RWPE2 (cell line): ENCODE measurements at regions not wholly inside any gene's neighbourhood (a gene's known extent, or its start where the extent isn't known, plus 50 kb on each side); places are given as distances from the start of the nearest gene placed in this dataset.

Experiments used
- ATAC-seq: fragments of 200-7000 bp; cut with Tn5 transposase; 3 replicates; pipeline ENCODE4 v1.9.1; 2021; ENCODE audit warnings: low read depth
- DNase-seq: peaks from one replicate; pipeline ENCODE4 v3.0.0-alpha.2; 2020; ENCODE audit warnings: low spot score
- H3K27ac ChIP-seq: fragments of 450-650 bp; 2 replicates; pipeline ENCODE4 v1.5.1; 2017; ENCODE audit warnings: mild to moderate bottlenecking; ENCODE audit not compliant: poor library complexity, severe bottlenecking
- H3K27me3 ChIP-seq: fragments of 250-450 bp; sonication (Bioruptor Pico); 2 replicates; pipeline ENCODE4 v1.5.1; 2021; ENCODE audit warnings: mild to moderate bottlenecking, moderate library complexity; ENCODE audit not compliant: insufficient read depth, poor library complexity, severe bottlenecking
- H3K36me3 ChIP-seq: fragments of 250-450 bp; sonication (Bioruptor Pico); 2 replicates; pipeline ENCODE4 v1.5.1; 2020; ENCODE audit warnings: low read depth, mild to moderate bottlenecking, moderate library complexity
- H3K4me1 ChIP-seq: fragments of 250-450 bp; sonication (Bioruptor Pico); 2 replicates; pipeline ENCODE4 v1.5.1; 2021; ENCODE audit warnings: mild to moderate bottlenecking, moderate library complexity; ENCODE audit not compliant: insufficient read depth, poor library complexity, severe bottlenecking
- H3K4me3 ChIP-seq: fragments of 250-450 bp; sonication (Bioruptor Pico); 2 replicates; pipeline ENCODE4 v1.5.1; 2021; ENCODE audit warnings: mild to moderate bottlenecking, moderate library complexity; ENCODE audit not compliant: severe bottlenecking
- H3K9me3 ChIP-seq: fragments of 250-450 bp; sonication (Bioruptor Pico); 2 replicates; pipeline ENCODE4 v1.5.1; 2021; ENCODE audit warnings: mild to moderate bottlenecking, moderate library complexity; ENCODE audit not compliant: severe bottlenecking
- CTCF ChIP-seq: fragments of 450-650 bp; IDR thresholded peaks from one replicate; pipeline ENCODE4 v1.5.1; 2017; ENCODE audit warnings: mild to moderate bottlenecking, moderate library complexity; ENCODE audit not compliant: poor library complexity, severe bottlenecking

- no peak for DNase-seq
- TF ChIP-seq CTCF, result no peak
- no peaks in the 10 kb centered on the region for H3K27me3 ChIP-seq
Observed at GRCh38 chr10:44467900-44468299, 83.0 kb upstream of the CXCL12 start.

GRCh38 chr10:44468525-44468924, 83.6 kb upstream of the CXCL12 start:
- Histone ChIP-seq H3K4me1 (peaks cover 9% of the 10 kb centered on the region), H3K27me3 (no peaks in the 10 kb centered on the region), H3K9me3 (no peaks in the 10 kb centered on the region), H3K36me3 (no peaks in the 10 kb centered on the region), H3K27ac (no peak overlapping the region), H3K4me3 (no peak overlapping the region)
- ATAC-seq (no peak), DNase-seq (no peak)
- no peak for TF ChIP-seq CTCF

More at GRCh38 chr10:44467900-44468299, 83.0 kb upstream of the CXCL12 start:
- Histone ChIP-seq H3K36me3 (no peaks in the 10 kb centered on the region), H3K4me1 (peaks cover 15% of the 10 kb centered on the region), H3K4me3 (no peak overlapping the region), H3K9me3 (no peaks in the 10 kb centered on the region), H3K27ac (no peak overlapping the region)
- ATAC-seq, result no peak

- DNase-seq, result no peak
- no peak overlapping the region for H3K27ac ChIP-seq
Observed at GRCh38 chr10:44468965-44469364, 84.1 kb upstream of the CXCL12 start.

GRCh38 chr10:44470784-44471183, 85.9 kb upstream of the CXCL12 start:
- ATAC-seq, result no peak
- DNase-seq, result no peak
- Histone ChIP-seq H3K9me3 (no peaks in the 10 kb centered on the region), H3K4me3 (no peak overlapping the region), H3K4me1 (no peaks in the 10 kb centered on the region), H3K27ac (no peak overlapping the region), H3K27me3 (no peaks in the 10 kb centered on the region), H3K36me3 (no peaks in the 10 kb centered on the region)
- no peak for TF ChIP-seq CTCF

More at GRCh38 chr10:44468965-44469364, 84.1 kb upstream of the CXCL12 start:
- H3K9me3 ChIP-seq, result no peaks in the 10 kb centered on the region
- no peak overlapping the region for H3K4me3 ChIP-seq
- peaks cover 8% of the 10 kb centered on the region for H3K4me1 ChIP-seq
- ATAC-seq, result no peak
- H3K27me3 ChIP-seq, result no peaks in the 10 kb centered on the region
- TF ChIP-seq CTCF, result no peak
- H3K36me3 ChIP-seq, result no peaks in the 10 kb centered on the region

GRCh38 chr10:44471410-44471809, 86.5 kb upstream of the CXCL12 start:
- DNase-seq, result no peak
- H3K27ac ChIP-seq, result no peak overlapping the region
- no peaks in the 10 kb centered on the region for H3K27me3 ChIP-seq
- H3K4me3 ChIP-seq, result no peak overlapping the region
- no peaks in the 10 kb centered on the region for H3K36me3 ChIP-seq
- no peak for TF ChIP-seq CTCF
- H3K4me1 ChIP-seq, result no peaks in the 10 kb centered on the region
- ATAC-seq, result no peak
- no peaks in the 10 kb centered on the region for H3K9me3 ChIP-seq
